ENCODE measurements at regions not wholly inside any gene's neighbourhood (a gene's known extent, or its start where the extent isn't known, plus 50 kb on each side); places are given as distances from the start of the nearest gene placed in this dataset.

- TF ChIP-seq CTCF (IDR thresholded peaks at IDR 0.05): no peak
- TF ChIP-seq EZH2 (IDR thresholded peaks at IDR 0.05): no peak
Observed at GRCh38 chr2:22253171-22253570, 1129.4 kb downstream of the TDRD15 start.
